ENCODE measurements at regions not wholly inside any gene's neighbourhood (a gene's known extent, or its start where the extent isn't known, plus 50 kb on each side); places are given as distances from the start of the nearest gene placed in this dataset.

GRCh38 chr11:131052367-131052766 lies 136.1 kb upstream of the SNX19 start:
- Histone ChIP-seq H3K9me3 (ENCODE audit: control insufficient read depth, low read depth, low read length) (no peaks in the 10 kb centered on the region), H3K4ac (ENCODE audit: low read depth, low read length) (no peak overlapping the region), H2AK5ac (ENCODE audit: insufficient read length, low read length) (no peak overlapping the region), H2BK20ac (ENCODE audit: low read depth, low read length, poor library complexity, severe bottlenecking) (no peak overlapping the region), H3K79me1 (ENCODE audit: insufficient read depth, low read depth, low read length, poor library complexity, severe bottlenecking) (no peaks in the 10 kb centered on the region), H3K4me2 (ENCODE audit: insufficient read depth, insufficient read length, low read length) (no peak overlapping the region), H3K18ac (ENCODE audit: insufficient read length, low read depth, low read length) (no peak overlapping the region), H3K27me3 (ENCODE audit: insufficient read depth, low read length) (no peaks in the 10 kb centered on the region), H4K91ac (ENCODE audit: insufficient read length, low read depth, low read length) (no peak overlapping the region), H2BK5ac (ENCODE audit: insufficient read length, low read length) (no peak overlapping the region), H4K20me1 (ENCODE audit: control insufficient read depth, insufficient read depth, insufficient read length) (no peaks in the 10 kb centered on the region), H4K8ac (replicated peaks; ENCODE audit: insufficient read length, low read depth, low read length) (no peak overlapping the region), H3K9ac (ENCODE audit: extremely low read depth, insufficient read length, low read length) (no peak overlapping the region), H3T11ph (ENCODE audit: low read length) (no peak overlapping the region), H2BK120ac (ENCODE audit: low read depth, low read length, poor library complexity, severe bottlenecking) (no peak overlapping the region), H3K4me1 (ENCODE audit: insufficient read depth, low read length) (peaks cover 3% of the 10 kb centered on the region; the same call in 1 of the 2 replicates), H3K23me2 (ENCODE audit: insufficient read length, low read depth, low read length, poor library complexity, severe bottlenecking) (no peaks in the 10 kb centered on the region), H3K56ac (ENCODE audit: insufficient read length, low read depth, low read length) (no peak overlapping the region), H3K14ac (ENCODE audit: insufficient read depth, low read length) (no peak overlapping the region), H4K5ac (ENCODE audit: insufficient read length, low read depth, low read length) (no peak overlapping the region), H3K27ac (ENCODE audit: insufficient read length, low read depth, low read length) (no peak overlapping the region), H3K79me2 (ENCODE audit: insufficient read depth, low read length) (no peaks in the 10 kb centered on the region), H2BK12ac (ENCODE audit: insufficient read length, low read depth, low read length) (no peak overlapping the region), H2BK15ac (ENCODE audit: low read depth, low read length) (no peak overlapping the region), H3K23ac (ENCODE audit: insufficient read length, low read depth, low read length) (no peak overlapping the region), H2AFZ (ENCODE audit: low read length) (no peak overlapping the region)
- H3K4me1 Mint-ChIP-seq = peaks cover 9 to 12% of the 10 kb centered on the region in 2 experiments
- H3K27me3 Mint-ChIP-seq (ENCODE audit: low read depth) = peaks cover under 1% of the 10 kb centered on the region
- TF ChIP-seq CTCF (conservative IDR thresholded peaks at IDR 0.05) = no peak
- peaks cover 0 to 2% (median 0%) of the 10 kb centered on the region in 3 experiments; a peak in 1 of 7 replicates for H3K36me3 Mint-ChIP-seq (ENCODE audit: insufficient read depth in 1 of 3, low read depth in 3 of 3)
- H3K27ac Mint-ChIP-seq = no peak overlapping the region; a peak in 1 of 7 replicates
- WGBS (ENCODE audit: extremely low coverage, insufficient read length, low lambda C conversion rate) = no CpG with 5 or more reads among the region's 3 CpGs
- no peak for DNase-seq
- no peak overlapping the region for H3K4me3 Mint-ChIP-seq
- H3K9me3 Mint-ChIP-seq = 0 out of 5 replicates have a peak, but pooled peaks cover 0 to 2% of the 10 kb centered on the region in 2 experiments

Data from H9 (cell line).